ENCODE measurements at regions not wholly inside any gene's neighbourhood (a gene's known extent, or its start where the extent isn't known, plus 50 kb on each side); places are given as distances from the start of the nearest gene placed in this dataset.
A peak's percentile ranks its signal among the peaks of the same experiment; 100 is the strongest.

DNA sequence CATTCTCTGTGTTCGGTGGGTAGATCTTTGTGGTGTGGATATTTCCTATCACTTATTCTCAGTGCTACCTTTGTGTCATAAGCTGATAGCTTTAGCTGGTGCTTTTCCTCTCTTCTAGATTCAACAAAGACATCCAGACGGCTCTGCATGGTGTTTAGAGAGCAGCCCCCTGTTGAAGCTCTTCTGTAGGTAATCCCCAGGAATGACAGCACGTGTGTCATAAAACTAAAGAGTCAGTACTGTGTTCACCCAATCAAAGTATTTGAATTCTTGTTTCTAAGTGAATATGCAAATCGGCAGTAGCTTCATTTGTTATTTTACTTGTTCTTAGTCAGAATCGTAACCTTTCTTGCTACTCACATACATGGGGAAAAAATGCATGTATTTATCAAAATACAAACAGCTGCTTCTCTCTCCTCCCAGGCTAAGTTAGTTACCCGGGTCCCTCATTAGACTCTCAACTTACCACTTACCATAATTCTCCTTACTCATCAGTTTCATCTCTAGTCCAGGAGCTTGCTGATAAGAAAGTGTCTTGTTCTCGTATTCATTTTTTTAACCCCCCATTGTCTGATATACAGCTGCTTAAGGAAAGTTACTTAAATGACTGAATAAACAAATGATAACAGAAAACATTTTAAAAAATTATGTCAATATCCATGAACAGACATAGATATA is 1696.0 kb upstream of the WWC1 start:
- TF ChIP-seq, protein P1, sequence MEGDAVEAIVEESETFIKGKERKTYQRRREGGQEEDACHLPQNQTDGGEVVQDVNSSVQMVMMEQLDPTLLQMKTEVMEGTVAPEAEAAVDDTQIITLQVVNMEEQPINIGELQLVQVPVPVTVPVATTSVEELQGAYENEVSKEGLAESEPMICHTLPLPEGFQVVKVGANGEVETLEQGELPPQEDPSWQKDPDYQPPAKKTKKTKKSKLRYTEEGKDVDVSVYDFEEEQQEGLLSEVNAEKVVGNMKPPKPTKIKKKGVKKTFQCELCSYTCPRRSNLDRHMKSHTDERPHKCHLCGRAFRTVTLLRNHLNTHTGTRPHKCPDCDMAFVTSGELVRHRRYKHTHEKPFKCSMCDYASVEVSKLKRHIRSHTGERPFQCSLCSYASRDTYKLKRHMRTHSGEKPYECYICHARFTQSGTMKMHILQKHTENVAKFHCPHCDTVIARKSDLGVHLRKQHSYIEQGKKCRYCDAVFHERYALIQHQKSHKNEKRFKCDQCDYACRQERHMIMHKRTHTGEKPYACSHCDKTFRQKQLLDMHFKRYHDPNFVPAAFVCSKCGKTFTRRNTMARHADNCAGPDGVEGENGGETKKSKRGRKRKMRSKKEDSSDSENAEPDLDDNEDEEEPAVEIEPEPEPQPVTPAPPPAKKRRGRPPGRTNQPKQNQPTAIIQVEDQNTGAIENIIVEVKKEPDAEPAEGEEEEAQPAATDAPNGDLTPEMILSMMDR (IDR thresholded peaks at IDR 0.05; ENCODE audit: low read depth, low read length): no peak
- DNase-seq (ENCODE audit: low read depth in 1 of 2, low spot score in 1 of 2): peak in 1 of 2 donors; percentile 9
- no peaks in the 10 kb centered on the region for H3K27me3 ChIP-seq
- no peaks in the 10 kb centered on the region for H3K9me3 ChIP-seq (ENCODE audit: low read depth)
- H3K4me3 ChIP-seq: no peak overlapping the region
- H3K4me1 ChIP-seq (ENCODE audit: low read depth): peaks cover 8% of the 10 kb centered on the region
- H3K27ac ChIP-seq: no peak overlapping the region
- no peaks in the 10 kb centered on the region for H3K36me3 ChIP-seq

DNA sequence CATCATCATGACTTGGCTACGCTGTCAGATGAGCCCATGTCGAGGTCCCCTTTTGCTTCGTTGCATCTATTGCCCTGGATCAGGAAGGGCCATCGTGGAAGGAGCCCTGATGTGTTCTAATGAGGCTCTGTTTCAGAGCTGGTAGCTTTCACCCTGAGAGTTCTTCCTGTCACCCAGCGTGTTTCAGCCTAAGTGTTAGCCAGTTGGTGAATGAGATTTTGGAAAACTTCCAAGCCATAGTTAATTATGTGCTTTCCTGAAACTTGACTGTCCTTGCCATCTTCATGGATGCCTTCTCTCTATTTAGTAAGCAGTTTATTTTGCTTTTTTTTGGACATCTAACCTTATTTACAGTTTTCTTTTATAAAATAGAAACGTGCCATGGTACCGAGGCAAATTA is 1695.4 kb upstream of the WWC1 start:
- H3K9me3 ChIP-seq (ENCODE audit: low read depth): no peaks in the 10 kb centered on the region
- H3K27me3 ChIP-seq: no peaks in the 10 kb centered on the region
- no peak overlapping the region for H3K4me3 ChIP-seq
- H3K4me1 ChIP-seq (ENCODE audit: low read depth): peaks cover 8% of the 10 kb centered on the region
- H3K36me3 ChIP-seq: no peaks in the 10 kb centered on the region
- DNase-seq (ENCODE audit: low read depth in 1 of 2, low spot score in 1 of 2): peak in 1 of 2 donors; percentile 23
- TF ChIP-seq, protein P1 (IDR thresholded peaks at IDR 0.05; ENCODE audit: low read depth, low read length): no peak
- no peak overlapping the region for H3K27ac ChIP-seq

DNA sequence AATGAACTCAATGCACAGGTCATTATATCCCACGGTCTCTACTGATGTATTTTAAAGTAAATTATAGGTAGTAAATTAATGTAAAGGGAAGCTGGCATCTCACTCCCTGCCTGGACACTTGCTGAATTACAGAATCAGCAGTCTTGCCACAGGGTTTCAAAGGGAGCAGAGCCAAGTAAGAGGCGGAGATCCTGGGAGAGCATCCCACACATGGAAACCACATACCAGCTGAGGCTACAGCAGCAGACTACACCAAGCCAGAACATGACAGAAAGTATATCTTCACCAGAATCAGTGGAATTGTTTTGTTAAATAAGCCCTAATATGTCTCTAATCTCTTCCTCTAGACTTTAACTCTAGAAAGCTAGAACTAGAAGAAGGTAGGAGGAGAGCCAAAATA is 1689.2 kb upstream of the WWC1 start:
- TF ChIP-seq, protein P1 (IDR thresholded peaks at IDR 0.05; ENCODE audit: low read depth, low read length): no peak
- no peaks in the 10 kb centered on the region for H3K36me3 ChIP-seq
- H3K9me3 ChIP-seq (ENCODE audit: low read depth): no peaks in the 10 kb centered on the region
- DNase-seq (ENCODE audit: low read depth in 1 of 2, low spot score in 1 of 2): peak in 1 of 2 donors; percentile 47
- no peak overlapping the region for H3K4me3 ChIP-seq
- no peaks in the 10 kb centered on the region for H3K4me1 ChIP-seq (ENCODE audit: low read depth)
- no peaks in the 10 kb centered on the region for H3K27me3 ChIP-seq
- H3K27ac ChIP-seq: no peak overlapping the region

DNA sequence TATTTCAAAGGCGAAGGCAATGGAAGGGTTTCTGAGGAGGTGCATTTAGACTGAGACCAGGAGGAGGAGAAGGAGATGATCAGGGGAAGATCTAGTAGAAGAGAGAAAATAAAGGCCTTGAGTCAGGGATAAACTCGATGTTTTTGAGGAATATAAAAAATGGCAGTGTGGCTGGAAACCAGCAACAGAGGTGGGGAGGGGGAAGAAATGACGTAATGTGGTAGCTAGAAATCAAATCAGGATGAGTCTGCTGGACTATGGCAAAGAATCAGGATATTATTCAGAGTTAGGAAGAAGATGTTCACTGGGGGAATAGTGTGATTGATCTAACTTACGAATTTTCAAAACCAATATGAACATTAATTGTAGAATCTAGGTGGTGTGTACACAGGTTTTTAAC is 1673.9 kb upstream of the WWC1 start:
- no peak overlapping the region for H3K4me3 ChIP-seq
- DNase-seq (ENCODE audit: low read depth in 1 of 2, low spot score in 1 of 2): no peak
- TF ChIP-seq, protein P1 (IDR thresholded peaks at IDR 0.05; ENCODE audit: low read depth, low read length): no peak
- no peak overlapping the region for H3K27ac ChIP-seq
- no peaks in the 10 kb centered on the region for H3K4me1 ChIP-seq (ENCODE audit: low read depth)
- no peaks in the 10 kb centered on the region for H3K36me3 ChIP-seq
- H3K9me3 ChIP-seq (ENCODE audit: low read depth): no peaks in the 10 kb centered on the region
- no peaks in the 10 kb centered on the region for H3K27me3 ChIP-seq

DNA sequence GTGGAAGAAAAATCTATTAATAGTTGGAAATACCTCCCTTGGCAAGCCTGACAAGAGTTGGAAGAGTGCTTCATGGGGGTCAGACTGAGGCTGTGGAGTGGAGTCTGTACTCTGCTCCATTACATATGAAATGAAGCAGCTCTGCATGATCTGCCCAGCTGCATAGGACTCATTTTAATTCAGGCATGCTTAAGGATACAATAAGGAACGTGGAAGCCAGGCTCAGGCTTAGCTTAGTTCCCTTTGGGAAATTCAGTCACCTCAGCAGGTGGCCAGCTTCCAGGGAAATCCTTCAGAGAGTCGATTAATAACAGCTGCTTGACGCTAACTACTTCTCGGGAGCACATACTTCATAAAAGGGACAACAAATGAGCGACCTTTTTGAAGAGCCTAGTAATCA is 1672.9 kb upstream of the WWC1 start:
- H3K27ac ChIP-seq: no peak overlapping the region
- TF ChIP-seq, protein P1 (IDR thresholded peaks at IDR 0.05; ENCODE audit: low read depth, low read length): no peak
- no peaks in the 10 kb centered on the region for H3K4me1 ChIP-seq (ENCODE audit: low read depth)
- no peaks in the 10 kb centered on the region for H3K36me3 ChIP-seq
- no peaks in the 10 kb centered on the region for H3K9me3 ChIP-seq (ENCODE audit: low read depth)
- no peaks in the 10 kb centered on the region for H3K27me3 ChIP-seq
- DNase-seq (ENCODE audit: low read depth in 1 of 2, low spot score in 1 of 2): no peak
- no peak overlapping the region for H3K4me3 ChIP-seq

All from cardiac muscle cell (in vitro differentiated cells and primary cell).